Astrocyte of the cerebellum (primary cell): ENCODE measurements at regions not wholly inside any gene's neighbourhood (a gene's known extent, or its start where the extent isn't known, plus 50 kb on each side); places are given as distances from the start of the nearest gene placed in this dataset.
A peak's percentile ranks its signal among the peaks of the same experiment; 100 is the strongest.

ENCODE experiments used
- DNase-seq: peaks from one replicate; pipeline ENCODE4 v3.0.0-alpha.2; 2011; ENCODE audit warnings: low read depth
- H3K4me3 ChIP-seq: 2 replicates; pipeline ENCODE4 v1.5.1; 2011; ENCODE audit warnings: mild to moderate bottlenecking, low read depth, low read length, moderate library complexity
- CTCF ChIP-seq: IDR thresholded peaks from 2 replicates; pipeline ENCODE4 v1.5.1; 2012; ENCODE audit warnings: low read length, low read depth, moderate library complexity, mild to moderate bottlenecking; ENCODE audit errors: missing control alignments
- in situ Hi-C: cut with HindIII; loops from 2 replicates; pipeline ENCODE4 v1.10.0; 2017; ENCODE audit warnings: low sequenced_read_pairs

GRCh38 chr5:113807427-113807991 is 294.0 kb downstream of the YTHDC2 start:
- H3K4me3 ChIP-seq, result no peak overlapping the region
- in situ Hi-C loops, result no loop called here
- no peak for TF ChIP-seq CTCF
- peak; percentile 8 for DNase-seq

- in situ Hi-C loops, result no loop called here
- H3K4me3 ChIP-seq, result no peak overlapping the region
These were observed 295.5 kb downstream of the YTHDC2 start for GRCh38 chr5:113808956-113809355.

GRCh38 chr5:113809626-113810025 is 296.1 kb downstream of the YTHDC2 start:
- in situ Hi-C loops, result no loop called here
- no peak for DNase-seq
- no peak overlapping the region for H3K4me3 ChIP-seq
- no peak for TF ChIP-seq CTCF

More at GRCh38 chr5:113808956-113809355, 295.5 kb downstream of the YTHDC2 start:
- TF ChIP-seq CTCF, result no peak
- no peak for DNase-seq

- H3K4me3 ChIP-seq, result no peak overlapping the region
- DNase-seq, result no peak
- in situ Hi-C loops, result no loop called here
- TF ChIP-seq CTCF, result no peak
These were observed 300.0 kb downstream of the YTHDC2 start for GRCh38 chr5:113813466-113813865.

- in situ Hi-C loops, result no loop called here
- no peak for DNase-seq
- no peak for TF ChIP-seq CTCF
- no peak overlapping the region for H3K4me3 ChIP-seq
These were observed 304.2 kb downstream of the YTHDC2 start for GRCh38 chr5:113817683-113818082.

GRCh38 chr5:113823696-113824095 is 310.2 kb downstream of the YTHDC2 start:
- in situ Hi-C loops, result no loop called here
- no peak for TF ChIP-seq CTCF
- H3K4me3 ChIP-seq, result no peak overlapping the region
- DNase-seq, result no peak
